GM23338 (cell line): ENCODE measurements at regions not wholly inside any gene's neighbourhood (a gene's known extent, or its start where the extent isn't known, plus 50 kb on each side); places are given as distances from the start of the nearest gene placed in this dataset.

Source experiments
- ATAC-seq: fragments of 200-7000 bp; cut with Tn5 transposase; 3 replicates; pipeline ENCODE4 v1.9.1; 2020
- DNase-seq: peaks from one replicate; pipeline ENCODE4 v3.0.0-alpha.2; 2015; ENCODE audit warnings: low spot score
- H2AFZ ChIP-seq: fragments of 200-600 bp; sonication (generic); 2 replicates; pipeline ENCODE4 v1.8.0; 2016; ENCODE audit warnings: antibody characterized with exemption, mild to moderate bottlenecking, moderate library complexity
- H3F3A ChIP-seq: fragments of 200-600 bp; sonication (generic); replicated peaks from 2 replicates; pipeline ENCODE4 v1.8.0; 2017; ENCODE audit warnings: antibody characterized with exemption, mixed run types, low read depth
- H3K27ac ChIP-seq: fragments of 200-600 bp; sonication (generic); 2 replicates; pipeline ENCODE4 v1.6.1; 2016; ENCODE audit warnings: low read depth
- H3K27me3 ChIP-seq: fragments of 200-600 bp; sonication (generic); 2 replicates; pipeline ENCODE4 v1.8.0; 2016; ENCODE audit warnings: mild to moderate bottlenecking, mixed run types, moderate library complexity; ENCODE audit not compliant: insufficient read depth
- H3K36me3 ChIP-seq: fragments of 200-600 bp; sonication (generic); 2 replicates; pipeline ENCODE4 v1.8.0; 2016; ENCODE audit warnings: mild to moderate bottlenecking; ENCODE audit not compliant: insufficient read depth
- H3K4me1 ChIP-seq: fragments of 200-600 bp; sonication (generic); 2 replicates; pipeline ENCODE4 v1.8.0; 2016; ENCODE audit warnings: mild to moderate bottlenecking, moderate library complexity; ENCODE audit not compliant: insufficient read depth
- H3K4me2 ChIP-seq: fragments of 200-600 bp; sonication (generic); 2 replicates; pipeline ENCODE4 v1.7.1; 2017; ENCODE audit warnings: mixed run types
- H3K4me3 ChIP-seq: fragments of 200-600 bp; sonication (generic); 2 replicates; pipeline ENCODE4 v1.6.1; 2016; ENCODE audit warnings: mixed run types
- H3K79me2 ChIP-seq: fragments of 200-600 bp; sonication (generic); replicated peaks from 2 replicates; pipeline ENCODE4 v1.8.0; 2017; ENCODE audit warnings: mild to moderate bottlenecking; ENCODE audit not compliant: insufficient read depth
- H3K9me2 ChIP-seq: fragments of 200-600 bp; sonication (generic); 2 replicates; pipeline ENCODE4 v1.8.0; 2017; ENCODE audit not compliant: insufficient read depth
- H4K20me1 ChIP-seq: fragments of 200-600 bp; sonication (generic); replicated peaks from 2 replicates; pipeline ENCODE4 v1.8.0; 2017; ENCODE audit warnings: mild to moderate bottlenecking; ENCODE audit not compliant: insufficient read depth
- H3K27ac Mint-ChIP-seq: 2 replicates; pipeline ENCODE4 v1.8.0; 2020; ENCODE audit warnings: inconsistent platforms, mild to moderate bottlenecking, moderate library complexity, mixed read lengths
- H3K27me3 Mint-ChIP-seq: 3 replicates; pipeline ENCODE4 v1.8.0; 2022; ENCODE audit warnings: low read depth, mild to moderate bottlenecking, moderate library complexity, mixed read lengths, inconsistent platforms; ENCODE audit not compliant: insufficient read depth, poor library complexity
- H3K36me3 Mint-ChIP-seq: 3 replicates; pipeline ENCODE4 v1.8.0; 2021; ENCODE audit warnings: low read depth, mild to moderate bottlenecking, inconsistent platforms, moderate library complexity, mixed read lengths
- H3K4me1 Mint-ChIP-seq: 3 replicates; pipeline ENCODE4 v1.8.0; 2020; ENCODE audit warnings: mild to moderate bottlenecking, inconsistent platforms, mixed read lengths
- H3K4me3 Mint-ChIP-seq: 3 replicates; pipeline ENCODE4 v1.8.0; 2021; ENCODE audit warnings: moderate library complexity, mild to moderate bottlenecking, inconsistent platforms, mixed read lengths
- H3K9me3 Mint-ChIP-seq: 3 replicates; pipeline ENCODE4 v1.8.0; 2020; ENCODE audit warnings: moderate library complexity, mild to moderate bottlenecking, inconsistent platforms, mixed read lengths
- CTCF ChIP-seq, 2 experiments: fragments of 200-600 bp in 1 of 2; sonication (generic) in 1 of 2; conservative IDR thresholded peaks; 2 replicates each; pipeline versions ENCODE4 v1.5.1 to v1.6.1; 2016 to 2017; ENCODE audit warnings: antibody characterized with exemption in 2 of 2, low read depth in 2 of 2, mild to moderate bottlenecking in 2 of 2, moderate library complexity in 1 of 2
- EZH2 ChIP-seq: fragments of 200-600 bp; sonication (generic); IDR thresholded peaks from one replicate; pipeline ENCODE4 v1.8.0; 2017; ENCODE audit warnings: antibody characterized with exemption, mild to moderate bottlenecking, low read depth; ENCODE audit not compliant: unreplicated experiment
- JUNB ChIP-seq: IDR thresholded peaks from one replicate; pipeline ENCODE4 v1.6.1; 2016; ENCODE audit warnings: antibody characterized with exemption; ENCODE audit not compliant: unreplicated experiment
- POLR2AphosphoS5 ChIP-seq: IDR thresholded peaks from 2 replicates; pipeline ENCODE4 v1.6.1; 2016; ENCODE audit warnings: antibody characterized with exemption, low read depth
- STAT1 ChIP-seq: IDR thresholded peaks from one replicate; pipeline ENCODE4 v1.6.1; 2016; ENCODE audit warnings: antibody characterized with exemption; ENCODE audit not compliant: unreplicated experiment
- ZNF331 ChIP-seq: fragments of 250-450 bp; sonication (Bioruptor Pico); IDR thresholded peaks from 2 replicates; pipeline ENCODE4 v1.5.0; 2020; ENCODE audit warnings: low read depth, mild to moderate bottlenecking, moderate library complexity
- ZNF462 ChIP-seq: fragments of 250-450 bp; sonication (Bioruptor Pico); IDR thresholded peaks from 2 replicates; pipeline ENCODE4 v1.5.0; 2020; ENCODE audit warnings: mild to moderate bottlenecking, moderate library complexity

GRCh38 chr12:59088673-59089072 is 168.4 kb upstream of the LRIG3 start (continued):
- TF ChIP-seq ZNF462 (CRISPR knock-in tag) = no peak
- TF ChIP-seq ZNF331 (CRISPR knock-in tag) = no peak
- TF ChIP-seq JUNB = no peak
- no peak for TF ChIP-seq EZH2
- TF ChIP-seq POLR2AphosphoS5 = no peak
- no peak for TF ChIP-seq STAT1

- DNase-seq (no peak), ATAC-seq (no peak)
- no peak overlapping the region for H3K27ac Mint-ChIP-seq
- H3K4me3 Mint-ChIP-seq = no peak overlapping the region
- TF ChIP-seq EZH2 = no peak
- TF ChIP-seq CTCF (conservative IDR thresholded peaks at IDR 0.05; ENCODE audit: low read depth in 2 of 2) = no peak
- no peak for TF ChIP-seq STAT1
- H3K4me2 ChIP-seq = no peak overlapping the region
- H3K27me3 ChIP-seq = no peaks in the 10 kb centered on the region
- H3K9me3 Mint-ChIP-seq = no peaks in the 10 kb centered on the region
- H3K9me2 ChIP-seq = no peaks in the 10 kb centered on the region
- H3K36me3 Mint-ChIP-seq = no peaks in the 10 kb centered on the region
- H3K4me1 ChIP-seq = peaks cover 8% of the 10 kb centered on the region
- H3K4me3 ChIP-seq = no peak overlapping the region
- H4K20me1 ChIP-seq = no peaks in the 10 kb centered on the region
- no peaks in the 10 kb centered on the region for H3K79me2 ChIP-seq
- peaks cover 32% of the 10 kb centered on the region for H3K4me1 Mint-ChIP-seq
- no peaks in the 10 kb centered on the region for H3K27me3 Mint-ChIP-seq
- H2AFZ ChIP-seq = no peak overlapping the region
- H3F3A ChIP-seq = no peaks in the 10 kb centered on the region
- no peaks in the 10 kb centered on the region for H3K36me3 ChIP-seq
- no peak overlapping the region for H3K27ac ChIP-seq
Observed at GRCh38 chr12:59087691-59088090, 167.4 kb upstream of the LRIG3 start.
